HEK293 (cell line): ENCODE measurements at regions not wholly inside any gene's neighbourhood (a gene's known extent, or its start where the extent isn't known, plus 50 kb on each side); places are given as distances from the start of the nearest gene placed in this dataset.

Experiments
- CTCF ChIA-PET: fragments of 350-600 bp; formaldehyde crosslinking; extraction: SDS; loops from one replicate; lab custom pipeline; 2021; ENCODE audit warnings: antibody characterized with exemption; lab: Yijun Ruan, JAX
- POLR2A ChIA-PET: fragments of 300-600 bp; formaldehyde crosslinking; extraction: SDS; loops from one replicate; lab custom pipeline; 2020; ENCODE audit warnings: antibody characterized with exemption, inconsistent platforms; lab: Yijun Ruan, JAX
- H3K27ac ChIP-seq: fragments of 200-500 bp; sonication (Bioruptor generic); 2 replicates; pipeline ENCODE4 v1.5.1; 2014; ENCODE audit warnings: low read depth, low read length, control low read depth, inconsistent platforms; ENCODE audit errors: extremely low read depth
- H3K36me3 ChIP-seq, 2 experiments: fragments of 200-500 bp in 1 of 2; sonication (Bioruptor generic) in 1 of 2; 1 replicate in 1 of 2; 2 replicates in 1 of 2; pipeline ENCODE4 v1.5.1; 2014 to 2017; ENCODE audit warnings: inconsistent platforms in 2 of 2, low read length in 2 of 2; ENCODE audit not compliant: control insufficient read depth in 2 of 2, insufficient read depth in 1 of 2
- H3K4me1 ChIP-seq: fragments of 200-500 bp; sonication (Bioruptor generic); 2 replicates; pipeline ENCODE4 v1.5.1; 2014; ENCODE audit warnings: mild to moderate bottlenecking, low read length, inconsistent platforms; ENCODE audit not compliant: control insufficient read depth, insufficient read depth
- H3K4me3 ChIP-seq: 2 replicates; pipeline ENCODE4 v1.5.1; 2011; ENCODE audit warnings: low read depth, mild to moderate bottlenecking, control low read depth, low read length, moderate library complexity
- H3K9me3 ChIP-seq: fragments of 200-500 bp; sonication (Bioruptor generic); 2 replicates; pipeline ENCODE4 v1.5.1; 2014; ENCODE audit warnings: low read depth, low read length, inconsistent platforms; ENCODE audit not compliant: control insufficient read depth, insufficient read depth
- BCL11B ChIP-seq: fragments of 450-650 bp; formaldehyde crosslinking; IDR thresholded peaks from 2 replicates; pipeline ENCODE4 v1.5.1; 2016; ENCODE audit warnings: low read depth, missing biosample characterization, missing genetic modification characterization
- CTCF ChIP-seq: fragments of 450-650 bp; formaldehyde crosslinking; IDR thresholded peaks from 2 replicates; pipeline ENCODE4 v1.5.1; 2016; ENCODE audit warnings: missing biosample characterization, missing genetic modification characterization
- GLIS2 ChIP-seq: fragments of 450-650 bp; formaldehyde crosslinking; IDR thresholded peaks from 2 replicates; pipeline ENCODE4 v1.5.1; 2016; ENCODE audit warnings: missing biosample characterization, missing genetic modification characterization
- MZF1 ChIP-seq: fragments of 450-650 bp; formaldehyde crosslinking; IDR thresholded peaks from 2 replicates; pipeline ENCODE4 v1.5.1; 2017; ENCODE audit warnings: missing biosample characterization, missing genetic modification characterization, borderline replicate concordance
- PRDM1 ChIP-seq: fragments of 450-650 bp; formaldehyde crosslinking; IDR thresholded peaks from 2 replicates; pipeline ENCODE4; 2016; ENCODE audit warnings: missing biosample characterization, missing genetic modification characterization
- ZBTB49 ChIP-seq: fragments of 450-650 bp; formaldehyde crosslinking; IDR thresholded peaks from 2 replicates; pipeline ENCODE4 v1.5.1; 2016; ENCODE audit warnings: missing biosample characterization, missing genetic modification characterization, low read depth
- ZBTB8A ChIP-seq: fragments of 450-650 bp; formaldehyde crosslinking; IDR thresholded peaks from 2 replicates; pipeline ENCODE4 v1.5.1; 2016; ENCODE audit warnings: missing biosample characterization, missing genetic modification characterization
- ZIC2 ChIP-seq: fragments of 450-650 bp; formaldehyde crosslinking; IDR thresholded peaks from 2 replicates; pipeline ENCODE4 v1.5.1; 2016; ENCODE audit warnings: missing biosample characterization, missing genetic modification characterization
- ZNF140 ChIP-seq: fragments of 450-650 bp; formaldehyde crosslinking; IDR thresholded peaks from 2 replicates; pipeline ENCODE4 v1.5.1; 2016; ENCODE audit warnings: missing biosample characterization, missing genetic modification characterization
- ZNF335 ChIP-seq: fragments of 450-650 bp; formaldehyde crosslinking; conservative IDR thresholded peaks from 2 replicates; pipeline ENCODE4 v1.5.1; 2016; ENCODE audit warnings: missing biosample characterization, missing genetic modification characterization
- ZNF423 ChIP-seq: fragments of 450-650 bp; formaldehyde crosslinking; IDR thresholded peaks from 2 replicates; pipeline ENCODE4 v1.5.1; 2016; ENCODE audit warnings: missing biosample characterization, missing genetic modification characterization
- ZNF426 ChIP-seq: fragments of 450-650 bp; formaldehyde crosslinking; IDR thresholded peaks from 2 replicates; pipeline ENCODE4 v1.5.1; 2017; ENCODE audit warnings: missing biosample characterization, missing genetic modification characterization, mild to moderate bottlenecking, inconsistent platforms, moderate library complexity
- ZNF513 ChIP-seq: fragments of 450-650 bp; IDR thresholded peaks from 2 replicates; pipeline ENCODE4 v1.5.1; 2018; ENCODE audit warnings: missing biosample characterization, missing genetic modification characterization
- ZNF654 ChIP-seq: fragments of 450-650 bp; formaldehyde crosslinking; IDR thresholded peaks from 2 replicates; pipeline ENCODE4 v1.5.1; 2016; ENCODE audit warnings: low read depth, missing biosample characterization, missing genetic modification characterization
- ZNF660 ChIP-seq: fragments of 450-650 bp; IDR thresholded peaks from 2 replicates; pipeline ENCODE4 v1.5.1; 2018; ENCODE audit warnings: missing biosample characterization, mild to moderate bottlenecking, missing genetic modification characterization
- ZNF701 ChIP-seq: fragments of 450-650 bp; formaldehyde crosslinking; IDR thresholded peaks from 2 replicates; pipeline ENCODE4 v1.5.1; 2016; ENCODE audit warnings: missing biosample characterization, missing genetic modification characterization
- ZSCAN5A ChIP-seq: fragments of 450-650 bp; formaldehyde crosslinking; IDR thresholded peaks from 2 replicates; pipeline ENCODE4 v1.5.1; 2016; ENCODE audit warnings: missing biosample characterization, missing genetic modification characterization
- TF ChIP-seq, protein P1 (sequence below): fragments of 450-650 bp; formaldehyde crosslinking; IDR thresholded peaks from 2 replicates; pipeline ENCODE4 v1.5.1; 2017; ENCODE audit warnings: missing biosample characterization, missing genetic modification characterization
- TF ChIP-seq, protein P2 (sequence below): fragments of 450-650 bp; formaldehyde crosslinking; IDR thresholded peaks from 2 replicates; pipeline ENCODE4 v1.5.1; 2016; ENCODE audit warnings: missing biosample characterization, missing genetic modification characterization

DNA sequence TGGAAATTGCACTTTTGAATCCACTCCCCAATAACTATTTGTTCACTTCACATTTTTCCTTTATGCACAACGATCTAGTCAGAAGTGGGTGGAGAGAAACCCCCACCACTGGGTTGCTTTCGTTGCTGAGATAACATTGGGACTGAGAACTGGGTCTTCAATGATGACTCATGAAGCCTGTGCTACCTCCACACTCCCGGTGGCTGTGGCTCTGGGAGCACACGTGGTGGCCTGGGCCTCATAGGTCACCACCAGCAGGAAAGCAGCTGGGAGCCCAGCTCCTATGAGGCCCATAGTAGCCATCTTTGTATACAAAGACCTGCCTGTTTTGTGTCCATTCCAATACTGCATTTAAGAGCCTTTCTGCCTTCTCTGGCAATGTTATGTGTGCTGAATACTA lies 178.0 kb upstream of the SASH1 start:
- CTCF ChIA-PET = interaction anchor here (0.6 to 3.2 kb wide), 10 partner anchors 12 to 1295 kb away, joined by 3 to 80 read pairs (median 6); partner anchors contain the start of gene SAMD5
- POLR2A ChIA-PET = no interaction called here
- 0 out of 2 replicates have a peak, but pooled peaks have one; percentile 18 for TF ChIP-seq ZNF335 (tag by site-specific recombination)
- TF ChIP-seq PRDM1 (tag by site-specific recombination) = no peak
- 0 out of 2 replicates have a peak, but pooled peaks have one; percentile 14 for TF ChIP-seq ZIC2 (tag by site-specific recombination)

GRCh38 chr6:148166339-148166968 lies 176.2 kb upstream of the SASH1 start:
- no peaks in the 10 kb centered on the region for H3K9me3 ChIP-seq
- CTCF ChIA-PET = interaction anchor here (0.6 to 3.2 kb wide), 23 partner anchors 9 to 783 kb away, joined by 3 to 80 read pairs (median 5); partner anchors contain the start of gene SAMD5
- TF ChIP-seq MZF1 (tag by site-specific recombination) = no peak
- no peak for TF ChIP-seq BCL11B (tag by site-specific recombination)
- TF ChIP-seq ZNF660 (tag by site-specific recombination) = peak; percentile 49; the same call in 1 of the 2 replicates
- TF ChIP-seq ZBTB8A (tag by site-specific recombination) = 0 out of 2 replicates have a peak, but pooled peaks have one; percentile 16
- peak; percentile 47 for TF ChIP-seq CTCF (tag by site-specific recombination)
- TF ChIP-seq, protein P1, sequence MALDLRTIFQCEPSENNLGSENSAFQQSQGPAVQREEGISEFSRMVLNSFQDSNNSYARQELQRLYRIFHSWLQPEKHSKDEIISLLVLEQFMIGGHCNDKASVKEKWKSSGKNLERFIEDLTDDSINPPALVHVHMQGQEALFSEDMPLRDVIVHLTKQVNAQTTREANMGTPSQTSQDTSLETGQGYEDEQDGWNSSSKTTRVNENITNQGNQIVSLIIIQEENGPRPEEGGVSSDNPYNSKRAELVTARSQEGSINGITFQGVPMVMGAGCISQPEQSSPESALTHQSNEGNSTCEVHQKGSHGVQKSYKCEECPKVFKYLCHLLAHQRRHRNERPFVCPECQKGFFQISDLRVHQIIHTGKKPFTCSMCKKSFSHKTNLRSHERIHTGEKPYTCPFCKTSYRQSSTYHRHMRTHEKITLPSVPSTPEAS (tag by site-specific recombination) = peak; percentile 30; the same call in 1 of the 2 replicates
- peak; percentile 88 for TF ChIP-seq ZNF654 (tag by site-specific recombination)
- TF ChIP-seq, all 188 proteins: peak for 5
- Histone ChIP-seq H3K36me3 (no peaks in the 10 kb centered on the region), H3K4me1 (no peaks in the 10 kb centered on the region), H3K27ac (no peak overlapping the region), H3K4me3 (no peak overlapping the region)
- POLR2A ChIA-PET = no interaction called here

More for the DNA sequence above, 178.0 kb upstream of the SASH1 start:
- H3K27ac ChIP-seq = no peak overlapping the region
- no peak overlapping the region for H3K4me3 ChIP-seq
- no peaks in the 10 kb centered on the region for H3K36me3 ChIP-seq
- H3K9me3 ChIP-seq = no peaks in the 10 kb centered on the region
- no peaks in the 10 kb centered on the region for H3K4me1 ChIP-seq

DNA sequence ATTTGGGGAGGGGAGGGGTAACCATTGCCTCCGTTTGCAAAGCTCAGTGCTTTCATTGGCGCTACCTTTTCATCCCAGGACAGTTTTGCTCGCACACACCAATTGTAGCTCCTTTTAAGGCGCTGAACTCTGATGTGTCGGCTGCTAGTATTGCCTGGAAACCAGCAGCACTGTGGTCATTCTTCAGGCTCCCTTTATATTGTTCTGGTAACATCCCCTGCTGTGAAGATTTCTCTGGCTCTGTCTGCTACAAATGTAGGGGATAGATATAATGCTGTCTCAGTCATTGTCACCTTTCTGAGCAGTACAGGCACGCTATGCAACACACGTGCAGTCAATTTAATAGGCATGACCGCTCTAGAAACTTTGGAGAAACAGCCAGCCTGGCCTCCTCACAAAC lies 172.9 kb upstream of the SASH1 start:
- H3K36me3 ChIP-seq = no peaks in the 10 kb centered on the region
- ChIA-PET CTCF (interaction anchor here (0.7 to 3.2 kb wide), 3 partner anchors 7 to 107 kb away, joined by 4 to 20 read pairs (median 4); no protein-coding TSS in a partner anchor), POLR2A (no interaction called here)
- no peaks in the 10 kb centered on the region for H3K4me1 ChIP-seq
- no peaks in the 10 kb centered on the region for H3K9me3 ChIP-seq
- H3K27ac ChIP-seq = no peak overlapping the region
- H3K4me3 ChIP-seq = no peak overlapping the region
- TF ChIP-seq GLIS2 (no peak), ZNF426 (tag by site-specific recombination) (no peak), ZNF140 (tag by site-specific recombination) (no peak), ZNF423 (no peak), ZNF701 (tag by site-specific recombination) (no peak), ZNF513 (tag by site-specific recombination) (no peak), ZSCAN5A (tag by site-specific recombination) (no peak), ZBTB49 (tag by site-specific recombination) (no peak)
- TF ChIP-seq, protein P2, sequence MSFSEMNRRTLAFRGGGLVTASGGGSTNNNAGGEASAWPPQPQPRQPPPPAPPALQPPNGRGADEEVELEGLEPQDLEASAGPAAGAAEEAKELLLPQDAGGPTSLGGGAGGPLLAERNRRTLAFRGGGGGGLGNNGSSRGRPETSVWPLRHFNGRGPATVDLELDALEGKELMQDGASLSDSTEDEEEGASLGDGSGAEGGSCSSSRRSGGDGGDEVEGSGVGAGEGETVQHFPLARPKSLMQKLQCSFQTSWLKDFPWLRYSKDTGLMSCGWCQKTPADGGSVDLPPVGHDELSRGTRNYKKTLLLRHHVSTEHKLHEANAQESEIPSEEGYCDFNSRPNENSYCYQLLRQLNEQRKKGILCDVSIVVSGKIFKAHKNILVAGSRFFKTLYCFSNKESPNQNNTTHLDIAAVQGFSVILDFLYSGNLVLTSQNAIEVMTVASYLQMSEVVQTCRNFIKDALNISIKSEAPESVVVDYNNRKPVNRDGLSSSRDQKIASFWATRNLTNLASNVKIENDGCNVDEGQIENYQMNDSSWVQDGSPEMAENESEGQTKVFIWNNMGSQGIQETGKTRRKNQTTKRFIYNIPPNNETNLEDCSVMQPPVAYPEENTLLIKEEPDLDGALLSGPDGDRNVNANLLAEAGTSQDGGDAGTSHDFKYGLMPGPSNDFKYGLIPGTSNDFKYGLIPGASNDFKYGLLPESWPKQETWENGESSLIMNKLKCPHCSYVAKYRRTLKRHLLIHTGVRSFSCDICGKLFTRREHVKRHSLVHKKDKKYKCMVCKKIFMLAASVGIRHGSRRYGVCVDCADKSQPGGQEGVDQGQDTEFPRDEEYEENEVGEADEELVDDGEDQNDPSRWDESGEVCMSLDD = no peak
